Neural progenitor cell (in vitro differentiated cells): ENCODE measurements at regions not wholly inside any gene's neighbourhood (a gene's known extent, or its start where the extent isn't known, plus 50 kb on each side); places are given as distances from the start of the nearest gene placed in this dataset.

Experiments
- DNase-seq: peaks from one replicate; pipeline ENCODE4 v3.0.0-alpha.2; 2016; ENCODE audit warnings: low spot score
- H2AFZ ChIP-seq: fragments of 200-600 bp; sonication (generic); replicated peaks from 2 replicates; pipeline ENCODE4 v1.6.1; 2016; ENCODE audit warnings: antibody characterized with exemption
- H3F3A ChIP-seq: fragments of 200-600 bp; sonication (generic); 2 replicates; pipeline ENCODE4 v1.6.1; 2016; ENCODE audit warnings: antibody characterized with exemption, low read depth
- H3K27ac ChIP-seq: fragments of 200-600 bp; sonication (generic); 2 replicates; pipeline ENCODE4 v1.5.1; 2016; ENCODE audit warnings: mild to moderate bottlenecking
- H3K27me3 ChIP-seq: fragments of 200-600 bp; sonication (generic); 2 replicates; pipeline ENCODE4 v1.6.1; 2016; ENCODE audit warnings: mild to moderate bottlenecking, moderate library complexity
- H3K36me3 ChIP-seq: fragments of 200-600 bp; sonication (generic); 2 replicates; pipeline ENCODE4 v1.5.1; 2016
- H3K4me1 ChIP-seq: fragments of 200-600 bp; sonication (generic); 2 replicates; pipeline ENCODE4 v1.6.1; 2016; ENCODE audit warnings: mixed run types
- H3K4me2 ChIP-seq: fragments of 200-600 bp; sonication (generic); 2 replicates; pipeline ENCODE4 v1.6.1; 2016
- H3K4me3 ChIP-seq: fragments of 200-600 bp; sonication (generic); 2 replicates; pipeline ENCODE4 v1.5.1; 2016
- H3K79me2 ChIP-seq: fragments of 200-600 bp; sonication (generic); 2 replicates; pipeline ENCODE4 v1.6.1; 2016; ENCODE audit warnings: low read depth
- H3K9ac ChIP-seq: fragments of 200-600 bp; sonication (generic); 2 replicates; pipeline ENCODE4 v1.6.1; 2016
- H3K9me3 ChIP-seq: fragments of 200-600 bp; sonication (generic); 2 replicates; pipeline ENCODE4 v1.5.1; 2016; ENCODE audit warnings: low read depth
- H4K20me1 ChIP-seq: fragments of 200-600 bp; sonication (generic); 2 replicates; pipeline ENCODE4 v1.6.1; 2016; ENCODE audit warnings: low read depth
- H3K27ac Mint-ChIP-seq: 3 replicates; pipeline ENCODE4 v1.8.0; 2021; ENCODE audit warnings: mixed read lengths
- H3K27me3 Mint-ChIP-seq: 2 replicates; pipeline ENCODE4 v1.8.0; 2022; ENCODE audit warnings: low read depth, mild to moderate bottlenecking, inconsistent platforms, moderate library complexity, mixed read lengths; ENCODE audit not compliant: insufficient read depth
- H3K36me3 Mint-ChIP-seq: 3 replicates; pipeline ENCODE4 v1.8.0; 2021; ENCODE audit warnings: mixed read lengths
- H3K4me1 Mint-ChIP-seq: 3 replicates; pipeline ENCODE4 v1.8.0; 2021; ENCODE audit warnings: mixed read lengths
- H3K4me3 Mint-ChIP-seq: 3 replicates; pipeline ENCODE4 v1.8.0; 2021; ENCODE audit warnings: mild to moderate bottlenecking, moderate library complexity, mixed read lengths
- H3K9me3 Mint-ChIP-seq: 3 replicates; pipeline ENCODE4 v1.8.0; 2020; ENCODE audit warnings: mixed read lengths
- CTCF ChIP-seq: fragments of 200-600 bp; sonication (generic); IDR thresholded peaks from 2 replicates; pipeline ENCODE4 v1.5.1; 2017; ENCODE audit warnings: antibody characterized with exemption, mild to moderate bottlenecking
- EZH2 ChIP-seq: fragments of 200-600 bp; sonication (generic); IDR thresholded peaks from 2 replicates; pipeline ENCODE4 v1.6.1; 2017; ENCODE audit warnings: antibody characterized with exemption, mild to moderate bottlenecking, moderate library complexity
- EZH2phosphoT487 ChIP-seq: fragments of 200-600 bp; sonication (generic); IDR thresholded peaks from 2 replicates; pipeline ENCODE4 v1.6.1; 2017; ENCODE audit warnings: antibody characterized with exemption

- TF ChIP-seq EZH2 (no peak), CTCF (no peak), EZH2phosphoT487 (no peak)
- H3K27ac Mint-ChIP-seq, result no peak overlapping the region
- Histone ChIP-seq H3K9me3 (no peaks in the 10 kb centered on the region), H3K4me1 (no peaks in the 10 kb centered on the region), H3F3A (no peaks in the 10 kb centered on the region), H3K36me3 (no peaks in the 10 kb centered on the region), H2AFZ (no peak overlapping the region), H4K20me1 (no peaks in the 10 kb centered on the region), H3K9ac (no peak overlapping the region), H3K79me2 (no peaks in the 10 kb centered on the region), H3K4me3 (no peak overlapping the region), H3K4me2 (no peak overlapping the region), H3K27ac (no peak overlapping the region), H3K27me3 (no peaks in the 10 kb centered on the region)
- peaks cover 4% of the 10 kb centered on the region for H3K9me3 Mint-ChIP-seq
- no peak for DNase-seq
- no peak overlapping the region for H3K4me3 Mint-ChIP-seq
- H3K27me3 Mint-ChIP-seq, result peaks cover 2% of the 10 kb centered on the region
- peaks cover 5% of the 10 kb centered on the region for H3K4me1 Mint-ChIP-seq
- no peaks in the 10 kb centered on the region for H3K36me3 Mint-ChIP-seq
These were observed 109.1 kb upstream of the ANKH start for GRCh38 chr5:14980698-14981097.

GRCh38 chr5:14977058-14977685 is 105.6 kb upstream of the ANKH start:
- Histone ChIP-seq H3K79me2 (no peaks in the 10 kb centered on the region), H3K27me3 (no peaks in the 10 kb centered on the region), H3K4me2 (no peak overlapping the region), H4K20me1 (no peaks in the 10 kb centered on the region), H3K4me1 (no peaks in the 10 kb centered on the region), H3K36me3 (no peaks in the 10 kb centered on the region), H3F3A (no peaks in the 10 kb centered on the region), H3K9ac (no peak overlapping the region), H3K9me3 (no peaks in the 10 kb centered on the region), H2AFZ (no peak overlapping the region), H3K4me3 (no peak overlapping the region), H3K27ac (no peak overlapping the region)
- H3K36me3 Mint-ChIP-seq, result no peaks in the 10 kb centered on the region
- no peak overlapping the region for H3K4me3 Mint-ChIP-seq
- peaks cover 5% of the 10 kb centered on the region for H3K4me1 Mint-ChIP-seq
- H3K27ac Mint-ChIP-seq, result no peak overlapping the region
- DNase-seq, result no peak
- H3K9me3 Mint-ChIP-seq, result peaks cover 4% of the 10 kb centered on the region
- TF ChIP-seq EZH2phosphoT487, result no peak
- no peak for TF ChIP-seq EZH2
- no peak for TF ChIP-seq CTCF
- H3K27me3 Mint-ChIP-seq, result no peaks in the 10 kb centered on the region

DNA sequence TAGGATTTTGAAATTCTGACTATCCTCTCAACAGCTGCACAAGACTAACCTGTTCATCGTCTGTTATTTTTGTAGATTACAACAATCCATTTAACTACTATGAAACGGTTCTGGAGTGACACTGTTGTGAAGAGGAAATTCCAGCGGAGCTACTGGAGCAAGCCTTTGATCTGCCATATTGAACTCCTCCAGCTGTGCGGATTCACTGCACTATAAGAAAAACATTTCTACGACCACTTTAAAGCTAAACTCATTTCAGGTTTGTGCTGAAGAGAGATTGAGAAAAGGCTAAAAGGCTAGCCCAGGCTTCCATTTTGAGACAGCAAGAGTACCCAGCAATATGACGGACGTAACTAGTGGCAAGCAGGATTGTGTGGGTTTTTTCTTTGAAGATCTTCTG is 104.9 kb upstream of the ANKH start:
- Histone ChIP-seq H3F3A (no peaks in the 10 kb centered on the region), H3K79me2 (no peaks in the 10 kb centered on the region), H3K27ac (no peak overlapping the region), H3K36me3 (no peaks in the 10 kb centered on the region), H3K4me1 (no peaks in the 10 kb centered on the region), H2AFZ (no peak overlapping the region), H3K27me3 (no peaks in the 10 kb centered on the region), H3K9me3 (no peaks in the 10 kb centered on the region), H3K4me2 (no peak overlapping the region), H3K9ac (no peak overlapping the region), H4K20me1 (no peaks in the 10 kb centered on the region), H3K4me3 (no peak overlapping the region)
- Mint-ChIP-seq H3K4me1 (peaks cover 5% of the 10 kb centered on the region), H3K36me3 (no peaks in the 10 kb centered on the region), H3K4me3 (no peak overlapping the region), H3K27me3 (no peaks in the 10 kb centered on the region), H3K27ac (peak overlapping the region; percentile 44), H3K9me3 (peaks cover 4% of the 10 kb centered on the region)
- DNase-seq, result no peak
- TF ChIP-seq CTCF (no peak), EZH2phosphoT487 (no peak), EZH2 (no peak)
